ENCODE measurements at regions not wholly inside any gene's neighbourhood (a gene's known extent, or its start where the extent isn't known, plus 50 kb on each side); places are given as distances from the start of the nearest gene placed in this dataset.

GRCh38 chr5:124179819-124180218 lies 566.6 kb downstream of the ZNF608 start:
- no peak for TF ChIP-seq ATF3 (IDR thresholded peaks at IDR 0.05)
- TF ChIP-seq SRF (IDR thresholded peaks at IDR 0.05; ENCODE audit: low read depth): no peak
- no peak for TF ChIP-seq MAX (IDR thresholded peaks at IDR 0.05)
- TF ChIP-seq ZBTB33 (IDR thresholded peaks at IDR 0.05; ENCODE audit: extremely low read depth, insufficient replicate concordance, low read length): no peak
- no peak for TF ChIP-seq POLR2A (IDR thresholded peaks at IDR 0.05; ENCODE audit: borderline replicate concordance, extremely low read depth, insufficient read depth, insufficient read length)
- TF ChIP-seq EZH2phosphoT487 (IDR thresholded peaks at IDR 0.05; ENCODE audit: borderline replicate concordance): no peak
- no peak for DNase-seq (ENCODE audit: low read depth, low spot score)
- H3K79me2 ChIP-seq (ENCODE audit: insufficient read depth, low read length): no peaks in the 10 kb centered on the region
- H3K4me1 ChIP-seq (ENCODE audit: control insufficient read depth in 1 of 2, insufficient read depth in 2 of 2, low read length in 2 of 2): no peaks in the 10 kb centered on the region
- BruUV-seq (replicated peaks): no TSS peak
- no peak overlapping the region for H3K27ac ChIP-seq (ENCODE audit: low read depth, low read length)
- CTCF ChIA-PET: no interaction called here
- H3K9ac ChIP-seq (ENCODE audit: low read length): no peak overlapping the region
- H3K9me3 ChIP-seq (ENCODE audit: control insufficient read depth in 1 of 2, insufficient read depth in 1 of 2, low read depth in 1 of 2, low read length in 2 of 2): no peaks in the 10 kb centered on the region
- no peaks in the 10 kb centered on the region for H3K9me2 ChIP-seq (ENCODE audit: insufficient read depth)
- no peaks in the 10 kb centered on the region for H4K20me1 ChIP-seq (ENCODE audit: insufficient read depth)
- H3K36me3 ChIP-seq (ENCODE audit: control insufficient read depth in 1 of 2, insufficient read depth in 2 of 2, low read length in 2 of 2): no peaks in the 10 kb centered on the region
- no peak overlapping the region for H3K4me3 ChIP-seq (replicated peaks in 1 of 2; ENCODE audit: low read depth in 1 of 2, low read length in 2 of 2)
- POLR2A ChIA-PET: no interaction called here
- ATAC-seq: no peak
- no peak overlapping the region for H2AFZ ChIP-seq (ENCODE audit: low read depth, low read length, poor library complexity, severe bottlenecking)
- no peaks in the 10 kb centered on the region for H3K27me3 ChIP-seq (ENCODE audit: insufficient read depth, low read length)
- no peak overlapping the region for H3K4me2 ChIP-seq (ENCODE audit: low read length)
- RAD21 ChIA-PET (ENCODE audit: low non-redundant PET in 1 of 2, low total read pairs in 2 of 2, uncharacterized antibody in 2 of 2, unreplicated experiment in 2 of 2): no interaction called here
- intact Hi-C loops (cut with micrococcal nuclease): no loop called here

GRCh38 chr5:124178050-124178449 lies 568.4 kb downstream of the ZNF608 start:
- intact Hi-C loops (cut with micrococcal nuclease): no loop called here
- no peaks in the 10 kb centered on the region for H3K27me3 ChIP-seq (ENCODE audit: insufficient read depth, low read length)
- ChIA-PET CTCF (no interaction called here), POLR2A (no interaction called here), RAD21 (ENCODE audit: low non-redundant PET in 1 of 2, low total read pairs in 2 of 2, uncharacterized antibody in 2 of 2, unreplicated experiment in 2 of 2) (no interaction called here)
- H3K36me3 ChIP-seq (ENCODE audit: control insufficient read depth in 1 of 2, insufficient read depth in 2 of 2, low read length in 2 of 2): no peaks in the 10 kb centered on the region
- H3K9ac ChIP-seq (ENCODE audit: low read length): no peak overlapping the region
- no peak overlapping the region for H3K4me2 ChIP-seq (ENCODE audit: low read length)
- no peak overlapping the region for H3K27ac ChIP-seq (ENCODE audit: low read depth, low read length)
- no peaks in the 10 kb centered on the region for H3K79me2 ChIP-seq (ENCODE audit: insufficient read depth, low read length)
- H3K9me3 ChIP-seq (ENCODE audit: control insufficient read depth in 1 of 2, insufficient read depth in 1 of 2, low read depth in 1 of 2, low read length in 2 of 2): no peaks in the 10 kb centered on the region
- BruUV-seq (replicated peaks): no TSS peak
- H4K20me1 ChIP-seq (ENCODE audit: insufficient read depth): no peaks in the 10 kb centered on the region
- ATAC-seq: no peak
- no peak overlapping the region for H2AFZ ChIP-seq (ENCODE audit: low read depth, low read length, poor library complexity, severe bottlenecking)
- DNase-seq (ENCODE audit: low read depth, low spot score): no peak
- H3K4me3 ChIP-seq (replicated peaks in 1 of 2; ENCODE audit: low read depth in 1 of 2, low read length in 2 of 2): no peak overlapping the region
- H3K9me2 ChIP-seq (ENCODE audit: insufficient read depth): no peaks in the 10 kb centered on the region
- no peaks in the 10 kb centered on the region for H3K4me1 ChIP-seq (ENCODE audit: control insufficient read depth in 1 of 2, insufficient read depth in 2 of 2, low read length in 2 of 2)
- TF ChIP-seq MAX (IDR thresholded peaks at IDR 0.05): no peak
- TF ChIP-seq EGR1 (IDR thresholded peaks at IDR 0.05; ENCODE audit: low read depth): no peak
- TF ChIP-seq YY1 (IDR thresholded peaks at IDR 0.05; ENCODE audit: extremely low read depth, insufficient replicate concordance, low read depth, low read length): no peak
- no peak for TF ChIP-seq RAD21 (IDR thresholded peaks at IDR 0.05; ENCODE audit: low read depth)
- no peak for TF ChIP-seq ATF3 (IDR thresholded peaks at IDR 0.05)
- no peak for TF ChIP-seq CEBPB (IDR thresholded peaks at IDR 0.05; ENCODE audit: low read depth)
- no peak for TF ChIP-seq CBX3 (IDR thresholded peaks at IDR 0.05; ENCODE audit: low read depth)
- TF ChIP-seq SP1 (IDR thresholded peaks at IDR 0.05; ENCODE audit: low read depth): no peak
- no peak for TF ChIP-seq ZBTB33 (IDR thresholded peaks at IDR 0.05; ENCODE audit: extremely low read depth, insufficient replicate concordance, low read length)
- no peak for TF ChIP-seq POLR2A (IDR thresholded peaks at IDR 0.05; ENCODE audit: borderline replicate concordance, extremely low read depth, insufficient read depth, insufficient read length)
- TF ChIP-seq JUND (IDR thresholded peaks at IDR 0.05): no peak
- no peak for TF ChIP-seq SRF (IDR thresholded peaks at IDR 0.05; ENCODE audit: low read depth)
- TF ChIP-seq EZH2phosphoT487 (IDR thresholded peaks at IDR 0.05; ENCODE audit: borderline replicate concordance): no peak

All from HCT116 (cell line).